ACHN (cell line): ENCODE measurements at regions not wholly inside any gene's neighbourhood (a gene's known extent, or its start where the extent isn't known, plus 50 kb on each side); places are given as distances from the start of the nearest gene placed in this dataset.
A peak's percentile ranks its signal among the peaks of the same experiment; 100 is the strongest.
"Not testable (repeated sequence)": the region's sequence is repeated elsewhere in the genome, so short reads cannot be mapped to it uniquely, and the experiment has no call there.

ENCODE experiments used
- DNase-seq: peaks from one replicate; pipeline ENCODE4 v3.0.0-alpha.2; 2015
- in situ Hi-C: cut with HindIII; loops from 2 replicates; pipeline ENCODE4 v1.10.0; 2017; ENCODE audit warnings: low sequenced_read_pairs, low pct_ligation_motif_present, low pct_unique_long_range_greater_than_20kb

DNA sequence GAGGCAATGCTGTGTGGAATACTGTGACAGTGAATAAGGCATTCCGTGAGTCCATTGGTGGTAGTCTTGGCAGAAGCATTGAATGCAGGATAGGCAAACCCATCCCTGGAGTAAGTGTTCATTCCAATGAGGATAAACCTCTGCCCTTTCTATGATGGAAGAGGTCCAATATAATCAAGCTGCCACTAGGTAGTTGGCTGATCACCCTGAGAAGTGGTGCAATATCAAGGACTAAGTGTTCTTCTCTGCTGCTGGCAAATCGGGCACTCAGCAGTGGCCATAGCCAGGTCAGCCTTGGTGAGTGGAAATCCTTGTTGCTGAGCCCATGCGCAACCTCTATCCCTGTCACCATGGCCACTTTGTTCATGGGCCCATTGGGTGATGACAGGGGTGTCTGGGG, 70.1 kb downstream of the FBXO4 start:
- in situ Hi-C loops, result no loop called here
- DNase-seq, result no peak

GRCh38 chr5:42001673-42002072, 76.6 kb downstream of the FBXO4 start:
- no peak for DNase-seq
- in situ Hi-C loops, result no loop called here

DNA sequence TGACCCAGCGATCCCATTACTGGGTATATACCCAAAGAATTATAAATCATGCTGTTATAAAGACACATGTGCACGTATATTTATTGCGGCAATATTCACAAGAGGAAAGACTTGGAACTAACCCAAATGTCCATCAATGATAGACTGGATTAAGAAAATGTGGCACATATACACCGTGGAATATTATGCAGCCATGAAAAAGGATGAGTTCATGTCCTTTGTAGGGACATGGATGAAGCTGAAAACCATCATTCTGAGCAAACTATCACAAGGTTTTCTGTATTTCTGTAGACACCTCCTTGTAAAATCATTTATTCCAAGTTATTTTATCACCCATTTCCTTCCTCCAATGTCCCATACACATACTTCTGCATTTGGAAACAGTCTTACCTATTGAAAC, 78.8 kb downstream of the FBXO4 start:
- DNase-seq, in situ Hi-C loops: not testable (repeated sequence)

GRCh38 chr5:42005561-42006153, 80.6 kb downstream of the FBXO4 start:
- in situ Hi-C loops, result no loop called here
- peak; percentile 35 for DNase-seq

DNA sequence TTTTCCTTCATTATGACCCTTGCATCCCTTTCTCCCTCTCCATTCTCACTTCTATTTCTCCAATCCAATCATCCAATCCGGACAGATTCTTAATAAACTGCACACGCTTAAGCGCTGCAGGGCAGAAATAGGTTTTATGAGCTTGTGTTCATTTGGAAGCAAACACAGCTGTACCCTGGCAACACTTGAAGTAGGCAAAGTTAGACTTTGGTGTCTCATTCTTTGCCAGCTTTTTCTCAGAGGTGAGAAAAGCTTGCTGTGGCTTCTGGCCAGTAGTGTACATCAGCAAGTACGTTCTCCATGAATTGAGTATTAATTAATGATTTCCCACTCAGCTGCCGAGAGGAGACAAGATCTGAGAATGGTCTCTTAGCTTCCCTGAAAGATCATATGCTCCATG, 88.5 kb downstream of the FBXO4 start:
- in situ Hi-C loops, result no loop called here
- DNase-seq, result no peak

- in situ Hi-C loops, result no loop called here
- no peak for DNase-seq
Measured at GRCh38 chr5:42015254-42015653, 90.2 kb downstream of the FBXO4 start.

GRCh38 chr5:42015681-42016080, 90.6 kb downstream of the FBXO4 start:
- DNase-seq, result no peak
- in situ Hi-C loops, result no loop called here

- DNase-seq, result peak; percentile 14
- in situ Hi-C loops, result no loop called here
Measured at GRCh38 chr5:42020788-42021530, 95.9 kb downstream of the FBXO4 start.

DNA sequence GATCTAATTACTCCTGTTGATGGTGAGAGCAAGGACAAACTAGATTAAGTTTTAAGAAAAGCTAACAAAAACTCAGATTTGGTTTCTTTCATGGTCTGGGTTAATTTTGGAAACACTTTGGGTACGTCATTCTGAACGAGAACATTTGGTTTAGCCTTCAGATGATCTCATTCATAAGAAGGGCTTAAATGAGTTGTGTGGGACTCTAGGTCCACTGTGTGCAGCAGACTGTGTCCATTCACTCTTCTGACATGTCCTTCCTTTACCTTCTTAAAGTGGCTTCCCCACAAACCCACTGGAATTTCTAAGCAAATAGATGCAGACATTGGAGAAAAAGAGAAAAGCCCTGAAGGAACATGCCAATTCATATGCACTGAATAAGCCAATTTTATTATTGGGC, 96.8 kb downstream of the FBXO4 start:
- DNase-seq, result no peak
- in situ Hi-C loops, result no loop called here

GRCh38 chr5:42022383-42022972, 97.4 kb downstream of the FBXO4 start:
- in situ Hi-C loops, result no loop called here
- DNase-seq, result no peak

DNA sequence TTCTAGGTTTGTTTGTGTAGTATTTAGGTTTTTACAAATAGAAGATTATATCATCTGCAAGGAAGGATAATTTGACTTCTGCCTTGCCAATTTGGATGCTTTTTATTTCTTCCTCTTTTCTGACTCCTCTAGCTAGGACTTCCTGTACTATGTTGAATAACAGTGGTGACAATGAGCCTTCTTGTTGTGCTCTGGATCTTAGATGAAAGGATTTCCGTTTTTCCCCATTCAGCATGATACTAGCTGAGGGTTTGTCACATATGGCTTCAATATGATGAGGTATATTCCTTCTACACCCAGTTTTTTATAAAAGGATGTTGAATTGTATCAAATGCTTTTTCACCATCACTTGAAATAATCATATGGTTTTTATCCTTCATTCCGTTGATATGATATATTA, 101.4 kb downstream of the FBXO4 start:
- in situ Hi-C loops, result no loop called here
- no peak for DNase-seq

DNA sequence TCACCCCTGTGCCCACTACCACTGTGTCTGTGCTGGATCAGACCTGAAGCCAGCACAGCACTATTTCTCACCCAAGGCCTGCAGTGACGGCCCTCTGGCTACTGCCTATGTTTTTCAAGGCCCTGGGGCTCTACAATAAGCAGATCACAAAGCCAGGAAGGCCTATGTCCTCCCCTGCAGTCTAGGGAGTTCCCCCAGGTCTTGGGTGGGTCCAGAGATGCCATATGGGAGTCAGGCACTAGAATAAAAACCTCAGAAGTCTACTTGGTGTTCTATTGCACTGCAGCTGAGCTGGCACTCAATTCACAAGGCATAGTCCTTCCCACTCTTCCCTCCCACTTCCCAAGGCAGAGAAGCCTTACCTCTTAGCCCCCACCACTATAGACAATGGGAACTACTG, 107.1 kb downstream of the FBXO4 start:
- no peak for DNase-seq
- in situ Hi-C loops, result no loop called here

DNA sequence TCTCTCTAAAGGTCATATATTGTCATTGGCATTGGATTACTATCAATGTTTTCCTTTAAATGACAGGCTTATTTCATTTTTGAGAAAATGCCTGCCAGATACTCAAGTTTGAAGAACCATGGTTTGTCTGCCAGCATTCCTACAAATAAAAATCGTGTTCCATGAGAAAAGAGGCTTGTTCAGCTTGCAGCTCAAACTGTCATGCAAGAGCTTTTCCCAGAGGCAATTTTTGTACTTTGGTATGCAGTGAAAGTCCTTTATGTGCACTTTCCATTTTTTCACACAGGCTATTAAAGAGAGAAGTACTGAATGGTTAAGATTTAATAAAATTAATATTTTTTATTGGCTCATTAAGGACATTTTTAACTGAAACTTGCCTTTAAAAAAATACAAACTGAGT, 110.4 kb downstream of the FBXO4 start:
- DNase-seq, result no peak
- in situ Hi-C loops, result no loop called here

GRCh38 chr5:42036379-42036778, 111.3 kb downstream of the FBXO4 start:
- DNase-seq, result no peak
- in situ Hi-C loops, result no loop called here

DNA sequence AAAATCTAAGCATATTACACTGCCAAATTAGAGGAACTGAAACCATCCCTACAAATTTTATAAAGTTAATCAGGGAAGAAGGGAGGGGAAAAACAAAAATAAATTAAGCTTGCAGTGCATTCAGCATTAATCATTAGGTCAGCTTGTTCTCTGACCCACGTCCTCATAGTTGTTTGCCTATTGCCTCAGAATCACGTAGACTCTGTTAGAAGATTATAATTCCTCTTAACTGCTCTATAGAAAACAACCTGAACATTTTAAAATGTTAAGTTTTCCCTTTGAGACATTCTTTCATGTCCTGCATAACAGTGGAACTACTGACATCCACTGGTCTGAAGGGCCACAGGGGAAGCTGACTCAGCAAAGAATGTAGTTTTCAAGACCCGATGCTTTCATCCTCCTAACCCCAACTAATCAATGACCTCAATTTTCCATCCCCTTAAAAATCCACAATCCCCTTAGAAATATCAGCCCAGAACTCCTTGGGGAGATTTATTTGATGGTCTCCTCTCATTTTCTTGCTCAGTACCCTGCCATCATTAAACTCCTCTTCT, 112.4 kb downstream of the FBXO4 start:
- DNase-seq, result no peak
- in situ Hi-C loops, result no loop called here

DNA sequence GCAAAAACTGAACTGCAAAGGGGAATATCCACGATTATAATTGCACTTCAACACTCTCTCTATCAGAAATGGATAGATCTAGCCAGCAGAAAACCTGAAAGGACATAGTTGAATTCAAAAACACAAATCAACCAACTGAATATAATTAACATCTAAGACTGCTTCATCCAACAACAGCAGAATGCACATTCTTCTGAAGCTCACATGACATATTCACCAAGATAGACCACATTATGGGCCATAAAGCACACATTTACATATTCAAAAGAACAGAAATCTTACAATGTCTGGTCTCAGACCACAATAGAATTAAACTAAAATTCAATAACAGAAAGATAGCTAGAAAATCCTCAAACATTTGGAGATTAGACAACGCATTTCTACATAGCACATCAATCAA, 118.3 kb downstream of the FBXO4 start:
- DNase-seq, result no peak
- in situ Hi-C loops, result no loop called here

DNA sequence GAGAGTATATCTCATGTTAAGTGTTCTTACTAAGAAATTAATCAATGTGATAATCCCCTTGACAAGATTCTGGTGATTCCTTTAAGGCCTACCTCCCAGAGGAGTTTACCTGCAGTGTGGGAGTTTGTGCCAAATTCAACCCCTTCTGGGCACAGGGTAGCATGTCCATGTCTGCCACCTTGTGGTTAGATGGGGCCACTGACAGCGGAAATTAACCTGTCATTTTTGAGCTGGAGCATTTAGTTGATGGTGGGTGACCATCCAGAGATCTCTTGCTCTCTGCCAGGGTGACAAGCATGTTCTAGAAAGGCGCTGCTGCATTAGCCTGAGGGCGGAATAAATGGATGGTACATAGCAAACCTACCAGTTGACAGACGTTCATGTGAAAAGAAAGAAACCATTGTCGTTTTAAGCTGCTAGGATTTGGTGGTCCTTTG, 132.2 kb downstream of the FBXO4 start:
- DNase-seq, result peak; percentile 51
- in situ Hi-C loops, result no loop called here

DNA sequence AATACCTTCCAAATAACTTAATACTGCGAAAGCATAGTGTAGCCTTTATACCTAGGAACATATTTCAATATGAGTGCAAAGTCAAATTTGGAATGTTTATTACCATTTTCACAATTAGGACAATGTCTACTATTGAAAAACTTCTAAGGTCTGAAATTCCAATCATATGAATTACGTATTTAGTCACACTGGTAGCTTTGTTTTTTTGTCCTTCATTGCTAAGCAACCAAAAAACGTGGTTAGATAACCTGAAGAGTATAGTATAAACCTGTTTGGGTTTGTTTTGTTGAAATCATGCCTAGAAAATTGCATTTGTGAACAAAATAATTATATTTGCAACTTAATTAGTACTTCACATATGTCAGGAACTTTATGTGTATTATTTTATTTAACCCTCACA, 134.2 kb downstream of the FBXO4 start:
- in situ Hi-C loops, result no loop called here
- DNase-seq, result no peak

DNA sequence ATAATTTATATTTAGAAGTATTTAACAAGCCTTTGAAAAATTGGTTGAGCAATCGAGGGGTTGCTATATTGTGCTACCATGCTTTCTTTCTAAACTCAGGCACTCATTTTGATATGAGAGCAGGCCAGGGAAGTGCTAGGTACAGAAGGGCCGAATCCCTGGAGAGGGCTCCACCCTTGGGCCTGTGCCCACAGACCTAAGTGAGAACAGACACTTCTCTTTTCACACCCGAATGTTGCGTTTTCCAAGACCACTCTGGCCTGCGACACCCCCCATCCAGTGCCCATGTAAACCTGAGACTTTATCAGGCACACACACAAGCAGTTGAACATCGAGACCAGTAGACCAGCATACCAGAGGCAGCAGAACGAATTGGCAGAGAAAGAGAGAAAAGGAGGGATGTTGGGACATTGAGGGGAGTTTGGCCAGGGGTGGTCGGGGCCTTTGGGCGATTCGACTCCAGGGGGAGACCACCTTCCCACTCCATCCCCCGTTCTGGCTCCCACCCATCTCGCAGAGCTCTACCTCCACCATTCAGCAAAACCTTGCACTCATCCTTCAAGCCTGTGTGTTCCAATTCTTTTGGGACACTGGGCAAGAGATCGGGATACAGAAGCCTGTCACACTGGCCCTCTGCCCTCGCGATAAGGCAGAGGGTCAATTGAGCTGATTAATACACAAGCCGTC, 134.8 kb downstream of the FBXO4 start:
- in situ Hi-C loops, result no loop called here
- no peak for DNase-seq
